ENCODE measurements at regions not wholly inside any gene's neighbourhood (a gene's known extent, or its start where the extent isn't known, plus 50 kb on each side); places are given as distances from the start of the nearest gene placed in this dataset.

GRCh38 chr6:120652506-120652905 is 681.8 kb downstream of the TBC1D32 start:
- H2BK15ac ChIP-seq (replicated peaks; ENCODE audit: low read depth) = no peak overlapping the region

GRCh38 chr6:120648713-120649112 is 685.6 kb downstream of the TBC1D32 start:
- no peak overlapping the region for H3K9ac ChIP-seq (ENCODE audit: low read length)
- no peak overlapping the region for H3K56ac ChIP-seq (ENCODE audit: low read length)
- no peaks in the 10 kb centered on the region for H3K27me3 ChIP-seq (ENCODE audit: insufficient read depth, low read length, poor library complexity)
- DNase-seq = no peak
- no peaks in the 10 kb centered on the region for H3K79me2 ChIP-seq (ENCODE audit: control insufficient read depth, insufficient read depth, low read length)
- no CpG with 5 or more reads among the region's 2 CpGs for WGBS (ENCODE audit: extremely low coverage, insufficient coverage, low lambda C conversion rate)
- no peaks in the 10 kb centered on the region for H3K4me1 ChIP-seq (ENCODE audit: control insufficient read depth, low read depth, low read length)
- no peak overlapping the region for H3K4ac ChIP-seq (ENCODE audit: low read depth, low read length)
- no peak overlapping the region for H3K4me3 ChIP-seq (ENCODE audit: low read length)
- no peak overlapping the region for H3K27ac ChIP-seq (ENCODE audit: low read depth, low read length)
- H2BK120ac ChIP-seq (ENCODE audit: low read depth, low read length) = no peak overlapping the region
- H3K36me3 ChIP-seq (ENCODE audit: control insufficient read depth, insufficient read depth, low read length) = no peaks in the 10 kb centered on the region
- no peak overlapping the region for H3K23ac ChIP-seq (ENCODE audit: low read length)
- H4K5ac ChIP-seq (ENCODE audit: low read length) = no peak overlapping the region
- no peak overlapping the region for H3K18ac ChIP-seq (ENCODE audit: low read length)
- H3K4me2 ChIP-seq (ENCODE audit: low read length) = no peak overlapping the region
- H3K79me1 ChIP-seq (ENCODE audit: low read length) = no peaks in the 10 kb centered on the region
- H2AK5ac ChIP-seq (ENCODE audit: low read length) = no peak overlapping the region
- no peak overlapping the region for H2BK5ac ChIP-seq (ENCODE audit: low read length)
- H4K8ac ChIP-seq (ENCODE audit: low read depth, low read length) = no peak overlapping the region
- H2BK15ac ChIP-seq (replicated peaks; ENCODE audit: low read depth) = no peak overlapping the region

More at GRCh38 chr6:120652506-120652905, 681.8 kb downstream of the TBC1D32 start:
- Histone ChIP-seq H3K4me1 (ENCODE audit: control insufficient read depth, low read depth, low read length) (no peaks in the 10 kb centered on the region), H4K5ac (ENCODE audit: low read length) (no peak overlapping the region), H4K8ac (ENCODE audit: low read depth, low read length) (no peak overlapping the region), H3K9ac (ENCODE audit: low read length) (no peak overlapping the region), H3K79me2 (ENCODE audit: control insufficient read depth, insufficient read depth, low read length) (no peaks in the 10 kb centered on the region), H3K23ac (ENCODE audit: low read length) (no peak overlapping the region), H3K27me3 (ENCODE audit: insufficient read depth, low read length, poor library complexity) (no peaks in the 10 kb centered on the region), H3K18ac (ENCODE audit: low read length) (no peak overlapping the region), H3K79me1 (ENCODE audit: low read length) (no peaks in the 10 kb centered on the region), H3K4ac (ENCODE audit: low read depth, low read length) (no peak overlapping the region), H3K56ac (ENCODE audit: low read length) (no peak overlapping the region), H3K36me3 (ENCODE audit: control insufficient read depth, insufficient read depth, low read length) (no peaks in the 10 kb centered on the region), H3K4me3 (ENCODE audit: low read length) (no peak overlapping the region), H3K4me2 (ENCODE audit: low read length) (no peak overlapping the region), H3K27ac (ENCODE audit: low read depth, low read length) (no peak overlapping the region), H2BK5ac (ENCODE audit: low read length) (no peak overlapping the region), H2AK5ac (ENCODE audit: low read length) (no peak overlapping the region), H2BK120ac (ENCODE audit: low read depth, low read length) (no peak overlapping the region)
- DNase-seq = no peak
- no CpG with 5 or more reads among the region's 2 CpGs for WGBS (ENCODE audit: extremely low coverage, insufficient coverage, low lambda C conversion rate)

- H2BK15ac ChIP-seq (replicated peaks; ENCODE audit: low read depth) = no peak overlapping the region
- no peak overlapping the region for H4K5ac ChIP-seq (ENCODE audit: low read length)
- no peak overlapping the region for H3K4me2 ChIP-seq (ENCODE audit: low read length)
- H3K36me3 ChIP-seq (ENCODE audit: control insufficient read depth, insufficient read depth, low read length) = no peaks in the 10 kb centered on the region
- no peak overlapping the region for H3K56ac ChIP-seq (ENCODE audit: low read length)
- H2BK120ac ChIP-seq (ENCODE audit: low read depth, low read length) = no peak overlapping the region
- H2BK5ac ChIP-seq (ENCODE audit: low read length) = no peak overlapping the region
- H3K23ac ChIP-seq (ENCODE audit: low read length) = no peak overlapping the region
- no peaks in the 10 kb centered on the region for H3K4me1 ChIP-seq (ENCODE audit: control insufficient read depth, low read depth, low read length)
- H3K18ac ChIP-seq (ENCODE audit: low read length) = no peak overlapping the region
- H3K9ac ChIP-seq (ENCODE audit: low read length) = no peak overlapping the region
- no peaks in the 10 kb centered on the region for H3K79me2 ChIP-seq (ENCODE audit: control insufficient read depth, insufficient read depth, low read length)
- H3K27me3 ChIP-seq (ENCODE audit: insufficient read depth, low read length, poor library complexity) = no peaks in the 10 kb centered on the region
- H3K79me1 ChIP-seq (ENCODE audit: low read length) = no peaks in the 10 kb centered on the region
- no CpG with 5 or more reads among the region's 2 CpGs for WGBS (ENCODE audit: extremely low coverage, insufficient coverage, low lambda C conversion rate)
- H3K4ac ChIP-seq (ENCODE audit: low read depth, low read length) = no peak overlapping the region
- no peak overlapping the region for H2AK5ac ChIP-seq (ENCODE audit: low read length)
- H4K8ac ChIP-seq (ENCODE audit: low read depth, low read length) = no peak overlapping the region
- peak; percentile 40 for DNase-seq
- H3K27ac ChIP-seq (ENCODE audit: low read depth, low read length) = no peak overlapping the region
- no peak overlapping the region for H3K4me3 ChIP-seq (ENCODE audit: low read length)
These were observed 688.2 kb downstream of the TBC1D32 start for GRCh38 chr6:120646101-120646500.

- WGBS (ENCODE audit: extremely low coverage, insufficient coverage, low lambda C conversion rate) = no CpG with 5 or more reads among the region's 1 CpG
- Histone ChIP-seq H4K8ac (ENCODE audit: low read depth, low read length) (no peak overlapping the region), H4K5ac (ENCODE audit: low read length) (no peak overlapping the region), H2BK15ac (replicated peaks; ENCODE audit: low read depth) (no peak overlapping the region), H3K4ac (ENCODE audit: low read depth, low read length) (no peak overlapping the region), H3K4me1 (ENCODE audit: control insufficient read depth, low read depth, low read length) (no peaks in the 10 kb centered on the region), H3K23ac (ENCODE audit: low read length) (no peak overlapping the region), H3K56ac (ENCODE audit: low read length) (no peak overlapping the region), H3K9ac (ENCODE audit: low read length) (no peak overlapping the region), H3K27me3 (ENCODE audit: insufficient read depth, low read length, poor library complexity) (no peaks in the 10 kb centered on the region), H3K18ac (ENCODE audit: low read length) (no peak overlapping the region), H2AK5ac (ENCODE audit: low read length) (no peak overlapping the region), H3K79me2 (ENCODE audit: control insufficient read depth, insufficient read depth, low read length) (no peaks in the 10 kb centered on the region), H3K27ac (ENCODE audit: low read depth, low read length) (no peak overlapping the region), H3K79me1 (ENCODE audit: low read length) (no peaks in the 10 kb centered on the region), H3K36me3 (ENCODE audit: control insufficient read depth, insufficient read depth, low read length) (no peaks in the 10 kb centered on the region), H3K4me3 (ENCODE audit: low read length) (no peak overlapping the region), H3K4me2 (ENCODE audit: low read length) (no peak overlapping the region), H2BK5ac (ENCODE audit: low read length) (no peak overlapping the region), H2BK120ac (ENCODE audit: low read depth, low read length) (no peak overlapping the region)
- no peak for DNase-seq
These were observed 701.3 kb downstream of the TBC1D32 start for GRCh38 chr6:120632975-120633374.

GRCh38 chr6:120627612-120628011 is 706.7 kb downstream of the TBC1D32 start:
- Histone ChIP-seq H3K27me3 (ENCODE audit: insufficient read depth, low read length, poor library complexity) (no peaks in the 10 kb centered on the region), H3K4me2 (ENCODE audit: low read length) (no peak overlapping the region), H3K23ac (ENCODE audit: low read length) (no peak overlapping the region), H2BK120ac (ENCODE audit: low read depth, low read length) (no peak overlapping the region), H3K56ac (ENCODE audit: low read length) (no peak overlapping the region), H2BK5ac (ENCODE audit: low read length) (no peak overlapping the region), H3K9ac (ENCODE audit: low read length) (no peak overlapping the region), H2BK15ac (replicated peaks; ENCODE audit: low read depth) (no peak overlapping the region), H3K4me1 (ENCODE audit: control insufficient read depth, low read depth, low read length) (no peaks in the 10 kb centered on the region), H4K5ac (ENCODE audit: low read length) (no peak overlapping the region), H3K79me1 (ENCODE audit: low read length) (no peaks in the 10 kb centered on the region), H3K27ac (ENCODE audit: low read depth, low read length) (no peak overlapping the region), H2AK5ac (ENCODE audit: low read length) (no peak overlapping the region), H3K79me2 (ENCODE audit: control insufficient read depth, insufficient read depth, low read length) (no peaks in the 10 kb centered on the region), H4K8ac (ENCODE audit: low read depth, low read length) (no peak overlapping the region), H3K36me3 (ENCODE audit: control insufficient read depth, insufficient read depth, low read length) (no peaks in the 10 kb centered on the region), H3K4me3 (ENCODE audit: low read length) (no peak overlapping the region), H3K4ac (ENCODE audit: low read depth, low read length) (no peak overlapping the region), H3K18ac (ENCODE audit: low read length) (no peak overlapping the region)
- no peak for DNase-seq
- no CpG with 5 or more reads among the region's 3 CpGs for WGBS (ENCODE audit: extremely low coverage, insufficient coverage, low lambda C conversion rate)

- Histone ChIP-seq H4K5ac (ENCODE audit: low read length) (no peak overlapping the region), H3K56ac (ENCODE audit: low read length) (no peak overlapping the region), H4K8ac (ENCODE audit: low read depth, low read length) (no peak overlapping the region), H3K9ac (ENCODE audit: low read length) (no peak overlapping the region), H3K79me2 (ENCODE audit: control insufficient read depth, insufficient read depth, low read length) (no peaks in the 10 kb centered on the region), H3K4me1 (ENCODE audit: control insufficient read depth, low read depth, low read length) (no peaks in the 10 kb centered on the region), H3K4me2 (ENCODE audit: low read length) (no peak overlapping the region), H3K27me3 (ENCODE audit: insufficient read depth, low read length, poor library complexity) (no peaks in the 10 kb centered on the region), H3K4me3 (ENCODE audit: low read length) (no peak overlapping the region), H3K36me3 (ENCODE audit: control insufficient read depth, insufficient read depth, low read length) (no peaks in the 10 kb centered on the region), H2BK15ac (replicated peaks; ENCODE audit: low read depth) (no peak overlapping the region), H2AK5ac (ENCODE audit: low read length) (no peak overlapping the region), H3K18ac (ENCODE audit: low read length) (no peak overlapping the region), H2BK5ac (ENCODE audit: low read length) (no peak overlapping the region), H3K4ac (ENCODE audit: low read depth, low read length) (no peak overlapping the region), H3K23ac (ENCODE audit: low read length) (no peak overlapping the region), H2BK120ac (ENCODE audit: low read depth, low read length) (no peak overlapping the region), H3K27ac (ENCODE audit: low read depth, low read length) (no peak overlapping the region), H3K79me1 (ENCODE audit: low read length) (no peaks in the 10 kb centered on the region)
- DNase-seq = no peak
- WGBS (ENCODE audit: extremely low coverage, insufficient coverage, low lambda C conversion rate) = no CpG with 5 or more reads among the region's 1 CpG
These were observed 712.1 kb downstream of the TBC1D32 start for GRCh38 chr6:120622127-120622631.

Measured in mesendoderm (in vitro differentiated cells).